Middle frontal gyrus (tissue), 1 donor: ENCODE measurements at regions not wholly inside any gene's neighbourhood (a gene's known extent, or its start where the extent isn't known, plus 50 kb on each side); places are given as distances from the start of the nearest gene placed in this dataset.

ENCODE experiments used
- DNase-seq: peaks from one replicate; pipeline ENCODE4 v3.0.0-alpha.2; 2015; ENCODE audit warnings: low spot score; ENCODE audit errors: extremely low spot score

DNA sequence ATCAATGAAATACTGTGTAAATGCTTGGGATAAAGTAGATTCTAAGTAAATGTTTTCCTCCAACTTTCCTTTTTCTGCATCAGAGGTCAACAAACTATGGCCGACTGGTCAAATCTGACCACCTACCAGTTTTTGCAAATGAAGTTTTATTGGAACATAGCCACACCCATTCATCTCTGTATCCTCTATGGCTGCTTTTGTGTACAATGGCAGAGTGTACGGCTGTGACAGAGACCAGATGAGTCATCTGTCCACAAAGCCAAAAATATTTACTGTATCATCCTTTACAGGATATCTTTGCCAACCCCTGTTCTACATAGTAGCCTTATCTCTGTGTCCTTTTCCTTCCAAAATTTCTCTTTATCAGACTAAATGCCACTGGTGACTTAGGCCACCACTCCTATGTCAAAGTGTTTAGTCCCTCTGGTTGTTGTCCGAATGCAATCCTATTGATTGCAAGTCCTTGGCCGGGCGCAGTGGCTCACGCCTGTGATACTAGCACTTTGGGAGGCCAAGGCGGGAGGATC lies 218.4 kb upstream of the KLF4 start:
- DNase-seq = no peak

DNA sequence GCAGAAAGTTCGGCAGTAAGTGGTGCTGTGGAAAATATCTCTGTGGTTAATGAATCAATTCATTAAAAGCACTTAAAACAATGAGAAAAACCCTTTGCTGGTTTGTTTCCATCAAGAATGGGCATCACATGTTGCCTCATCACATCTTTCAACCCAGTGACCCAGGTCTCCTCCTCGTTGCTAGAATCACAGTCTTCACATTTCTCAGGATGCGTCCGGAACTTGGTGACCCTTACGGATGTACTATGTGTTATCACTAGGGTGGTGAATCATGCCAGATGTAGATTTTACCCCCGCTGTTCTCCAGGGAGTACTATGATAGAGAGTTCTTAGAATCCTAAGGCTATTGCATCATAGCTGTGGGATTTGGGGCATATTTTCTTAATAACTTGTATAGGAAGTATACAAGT lies 217.9 kb upstream of the KLF4 start:
- no peak for DNase-seq

- no peak for DNase-seq
Observed at GRCh38 chr9:107706701-107707427, 217.3 kb upstream of the KLF4 start.

DNA sequence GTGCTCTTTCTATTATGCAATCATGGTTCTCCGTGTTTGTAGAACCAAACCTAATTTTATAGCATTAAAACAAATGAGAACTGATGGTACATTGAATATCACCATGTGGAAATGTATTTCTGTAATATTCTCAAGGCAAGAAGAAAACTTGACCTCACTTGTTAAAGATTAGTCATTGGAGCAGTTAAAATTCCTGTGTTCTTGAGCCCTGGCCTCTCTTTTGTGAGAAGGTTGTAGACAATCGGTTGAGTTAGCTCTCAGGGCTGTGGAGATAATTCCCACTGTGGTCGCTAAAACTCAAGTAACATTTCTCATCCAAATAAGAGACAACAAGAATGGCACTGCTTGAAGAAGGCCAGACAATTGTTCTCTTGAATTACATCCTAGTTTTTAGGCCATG lies 216.0 kb upstream of the KLF4 start:
- no peak for DNase-seq

DNA sequence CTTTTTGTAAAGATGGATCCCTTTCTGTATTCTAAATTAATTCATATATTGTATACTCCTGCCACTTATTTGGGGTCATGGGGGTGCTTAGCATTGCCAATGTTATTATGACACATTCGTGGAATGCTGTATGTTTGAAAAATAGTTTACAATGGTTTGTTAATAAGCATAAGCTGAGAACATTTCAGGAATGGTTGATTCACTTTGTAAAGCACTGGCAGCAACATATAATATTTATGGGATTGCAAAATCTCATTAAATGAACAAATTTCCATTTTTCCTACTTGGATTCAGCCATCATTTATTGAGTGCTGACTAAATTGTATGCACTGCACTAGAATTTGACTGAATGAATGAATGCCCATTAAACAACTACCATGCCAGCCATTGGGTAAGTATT lies 215.2 kb upstream of the KLF4 start:
- DNase-seq = no peak

GRCh38 chr9:107703651-107704050 lies 214.1 kb upstream of the KLF4 start:
- DNase-seq = no peak

DNA sequence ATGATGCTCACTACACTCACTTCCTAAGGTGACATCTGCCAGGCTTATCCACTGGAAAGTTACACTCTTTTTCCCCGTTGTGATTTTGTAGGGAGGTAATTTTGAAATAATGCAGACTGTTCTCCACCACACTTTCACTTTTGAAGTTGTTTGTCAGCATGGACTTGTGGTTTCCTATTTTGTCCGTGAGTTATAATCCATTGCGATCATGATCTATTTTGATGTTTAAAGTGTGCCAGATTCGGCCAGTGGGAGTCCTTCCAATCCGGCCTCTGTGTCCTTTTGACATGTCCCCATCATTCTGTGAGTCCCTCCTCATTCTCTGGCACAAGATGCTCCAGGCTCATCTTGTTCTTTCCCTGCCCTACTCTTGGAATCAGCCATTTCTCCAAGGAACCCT lies 211.3 kb upstream of the KLF4 start:
- no peak for DNase-seq

GRCh38 chr9:107699231-107699630 lies 209.7 kb upstream of the KLF4 start:
- no peak for DNase-seq

- DNase-seq = no peak
Observed at GRCh38 chr9:107698779-107699178, 209.2 kb upstream of the KLF4 start.

DNA sequence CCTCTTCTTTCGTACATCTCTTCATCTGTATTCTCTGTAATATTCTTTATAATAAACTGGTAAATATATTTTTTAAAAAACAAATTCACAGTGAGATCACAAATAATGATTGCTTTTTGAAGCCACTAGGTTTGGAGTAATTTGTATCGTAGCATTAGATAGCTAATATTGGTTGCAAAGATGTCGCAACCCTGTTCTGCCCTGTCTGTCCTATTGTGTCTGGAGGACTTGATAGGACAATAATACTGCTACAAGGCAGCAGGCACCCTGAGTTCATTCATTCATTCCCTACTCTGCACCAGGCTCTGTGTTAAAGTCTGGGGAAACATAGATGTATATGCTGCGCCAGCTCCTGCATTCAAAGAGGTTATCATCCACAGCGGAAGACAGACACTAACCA lies 206.7 kb upstream of the KLF4 start:
- DNase-seq = no peak

- no peak for DNase-seq
Observed at GRCh38 chr9:107694390-107694789, 204.8 kb upstream of the KLF4 start.

GRCh38 chr9:107693625-107694326 lies 204.2 kb upstream of the KLF4 start:
- no peak for DNase-seq

GRCh38 chr9:107691664-107692063 lies 202.1 kb upstream of the KLF4 start:
- no peak for DNase-seq

- DNase-seq = no peak
Observed at GRCh38 chr9:107690021-107690420, 200.5 kb upstream of the KLF4 start.

DNA sequence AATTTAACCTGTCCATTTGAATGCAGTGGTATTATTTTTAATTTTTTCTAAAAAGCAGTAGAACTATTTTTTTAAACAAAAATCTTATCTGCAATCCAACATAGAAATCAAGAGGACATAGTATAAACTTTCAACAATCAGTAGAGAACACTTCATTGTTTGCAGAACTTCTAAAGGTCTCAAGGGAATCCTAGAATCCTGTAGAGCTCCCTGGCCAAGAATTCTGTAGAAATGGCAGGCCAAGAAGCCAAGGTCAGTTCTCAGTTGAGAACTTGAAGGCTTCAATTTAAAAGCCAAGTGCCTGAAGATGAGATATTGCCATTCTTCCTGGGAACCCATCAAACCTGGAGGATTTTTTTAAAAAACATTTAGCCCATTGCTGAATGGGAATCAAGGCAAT lies 199.2 kb upstream of the KLF4 start:
- no peak for DNase-seq

- no peak for DNase-seq
Observed at GRCh38 chr9:107685901-107686300, 196.3 kb upstream of the KLF4 start.

- no peak for DNase-seq
Observed at GRCh38 chr9:107685376-107685775, 195.8 kb upstream of the KLF4 start.

DNA sequence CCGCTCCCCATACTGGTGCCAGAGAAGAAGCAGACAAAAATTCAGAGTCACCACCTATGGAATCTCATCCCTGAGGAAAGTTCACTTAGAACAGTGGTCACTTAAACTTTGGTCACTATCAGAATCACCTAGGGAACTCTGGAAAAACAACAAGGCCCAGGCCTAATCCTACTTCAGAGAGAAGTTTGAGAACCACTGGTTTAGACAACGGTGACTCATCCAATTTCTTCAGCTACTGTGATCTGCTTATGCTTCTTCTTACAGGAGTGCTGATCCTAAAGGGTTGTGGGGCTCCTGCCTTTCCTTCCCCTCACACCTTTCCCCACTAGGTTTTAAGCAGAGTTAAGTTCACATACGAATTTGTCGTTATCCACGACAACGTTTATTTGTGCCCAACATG lies 194.7 kb upstream of the KLF4 start:
- no peak for DNase-seq

- DNase-seq = no peak
Observed at GRCh38 chr9:107683566-107683965, 194.0 kb upstream of the KLF4 start.

DNA sequence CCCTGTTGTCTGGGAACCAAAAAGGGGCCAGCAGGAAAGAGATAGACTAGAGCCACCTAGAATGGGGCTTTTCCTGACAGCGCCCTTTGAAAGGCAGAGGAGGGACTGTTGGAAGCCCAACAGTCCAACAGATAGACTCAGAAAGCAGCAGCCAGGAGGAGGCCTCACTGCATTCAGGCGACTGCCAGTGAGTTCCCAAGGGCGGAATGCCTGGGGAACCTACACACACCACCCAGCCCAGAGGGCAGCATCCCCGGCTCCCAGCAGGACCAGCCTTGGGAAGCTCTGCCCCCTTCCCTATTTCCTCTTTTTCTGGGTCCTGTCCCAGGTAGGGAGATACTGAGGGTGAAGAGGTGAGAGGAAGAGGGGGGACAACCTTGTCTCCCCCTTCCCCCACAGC lies 192.4 kb upstream of the KLF4 start:
- no peak for DNase-seq

- DNase-seq = no peak
Observed at GRCh38 chr9:107675351-107676259, 186.0 kb upstream of the KLF4 start.

DNA sequence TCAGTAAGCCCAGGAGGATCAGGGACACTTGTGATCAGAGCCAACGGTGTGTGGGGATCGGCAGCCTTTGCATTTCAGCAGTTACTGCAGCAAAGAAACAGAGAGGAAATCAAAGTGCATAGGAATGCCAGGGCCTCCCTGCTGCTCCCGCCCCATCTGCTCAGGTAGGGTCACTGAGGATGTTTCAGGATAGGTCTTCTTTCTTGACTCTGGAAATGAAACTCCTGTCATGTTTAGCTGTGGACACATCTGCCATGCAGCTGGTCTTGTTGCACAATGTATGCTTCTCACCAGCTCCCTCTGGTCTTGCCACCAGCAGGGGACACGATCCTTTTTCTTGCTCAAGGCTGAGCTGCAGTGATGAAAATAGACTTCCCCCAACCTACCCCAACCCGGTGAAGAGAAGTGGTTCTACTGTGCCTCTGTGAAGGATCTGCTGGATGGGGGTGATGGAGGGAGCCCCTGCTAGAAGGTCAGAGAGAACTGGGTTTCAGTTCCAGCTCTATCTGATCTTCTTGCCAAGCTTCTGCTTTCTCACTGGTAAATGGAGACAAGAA lies 185.2 kb upstream of the KLF4 start:
- DNase-seq = no peak
